ENCODE measurements at regions not wholly inside any gene's neighbourhood (a gene's known extent, or its start where the extent isn't known, plus 50 kb on each side); places are given as distances from the start of the nearest gene placed in this dataset.

- DNase-seq (ENCODE audit: low read depth, low spot score), result no peak
- BruUV-seq (replicated peaks), result no TSS peak
- Histone ChIP-seq H3K36me3 (ENCODE audit: control insufficient read depth in 2 of 2, extremely low read depth in 1 of 2, insufficient read depth in 2 of 2, low read length in 2 of 2) (no peaks in the 10 kb centered on the region), H3K27me3 (ENCODE audit: control insufficient read depth in 2 of 2, insufficient read depth in 2 of 2, low read length in 2 of 2) (no peaks in the 10 kb centered on the region), H3K79me2 (ENCODE audit: control insufficient read depth, insufficient read depth, low read length) (no peaks in the 10 kb centered on the region), H3K9me1 (replicated peaks; ENCODE audit: control insufficient read depth, extremely low read depth, insufficient read depth, low read length) (no peaks in the 10 kb centered on the region), H3K4me3 (replicated peaks in 1 of 3; ENCODE audit: insufficient read depth in 1 of 3, low read depth in 1 of 3, low read length in 3 of 3) (no peak overlapping the region), H3K9me3 (replicated peaks; ENCODE audit: control insufficient read depth, insufficient read depth, low read length) (no peaks in the 10 kb centered on the region), H3K4me2 (ENCODE audit: insufficient read depth, low read length) (no peak overlapping the region), H2AFZ (ENCODE audit: low read depth, low read length) (no peak overlapping the region), H3K9ac (replicated peaks; ENCODE audit: extremely low read depth, insufficient read depth, low read length) (no peak overlapping the region), H3K27ac (ENCODE audit: insufficient read depth, low read depth, low read length) (no peak overlapping the region), H4K20me1 (replicated peaks; ENCODE audit: control insufficient read depth, extremely low read depth, insufficient read depth, low read length) (no peaks in the 10 kb centered on the region), H3K4me1 (ENCODE audit: control insufficient read depth, extremely low read depth, insufficient read depth, low read length) (no peaks in the 10 kb centered on the region)
- FAIRE-seq, result no peak
- TF ChIP-seq JUN (IDR thresholded peaks at IDR 0.05; ENCODE audit: borderline replicate concordance, insufficient read depth, insufficient read length, low read depth) (no peak), EZH2 (IDR thresholded peaks at IDR 0.05; ENCODE audit: borderline replicate concordance, low read depth, low read length, severe bottlenecking) (no peak), POLR2AphosphoS5 (IDR thresholded peaks at IDR 0.05; ENCODE audit: insufficient read depth, low read depth, low read length) (no peak), FOS (IDR thresholded peaks at IDR 0.05; ENCODE audit: borderline replicate concordance, insufficient read depth, low read length) (no peak), GATA2 (IDR thresholded peaks at IDR 0.05; ENCODE audit: insufficient read depth, insufficient read length, low read depth, low read length) (no peak), CTCF (IDR thresholded peaks at IDR 0.05; ENCODE audit: extremely low read depth in 1 of 2, insufficient read depth in 1 of 2, low read depth in 1 of 2, low read length in 2 of 2) (no peak), MYC (IDR thresholded peaks at IDR 0.05; ENCODE audit: low read depth, low read length) (no peak), POLR2A (IDR thresholded peaks at IDR 0.05; ENCODE audit: low read depth, low read length) (no peak), MAX (IDR thresholded peaks at IDR 0.05; ENCODE audit: insufficient read depth, insufficient read length) (no peak)
- dilution Hi-C loops (cut with MboI; ENCODE audit: extremely low pct_ligation_motif_present, low sequenced_read_pairs), result no loop called here
- intact Hi-C loops (cut with micrococcal nuclease), result no loop called here
- CTCF ChIA-PET, result no interaction called here
- POLR2A ChIA-PET, result no interaction called here
These were observed 52.3 kb upstream of the FAT4 start for GRCh38 chr4:125262502-125262901.
